ENCODE measurements at regions not wholly inside any gene's neighbourhood (a gene's known extent, or its start where the extent isn't known, plus 50 kb on each side); places are given as distances from the start of the nearest gene placed in this dataset.

DNA sequence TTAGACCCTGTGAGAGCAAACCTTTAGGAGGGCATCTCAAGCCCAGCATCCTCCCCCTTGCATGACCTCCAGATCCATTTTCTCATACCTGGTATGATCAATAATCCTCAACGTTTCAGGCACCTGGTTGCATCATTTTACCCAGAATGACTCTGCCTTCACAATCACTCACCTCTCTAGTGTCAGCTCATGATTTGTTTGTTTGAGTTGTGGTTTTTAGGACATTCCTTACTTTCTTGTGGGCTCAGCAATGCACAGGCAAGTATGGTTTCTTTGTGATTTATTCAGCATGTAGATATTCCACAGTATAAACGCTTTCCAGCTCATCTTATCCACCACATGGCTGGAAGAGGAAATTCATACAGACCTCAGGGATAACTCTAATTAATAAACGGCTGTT, 93.6 kb upstream of the CPEB2 start:
- H3K4me1 ChIP-seq, result no peaks in the 10 kb centered on the region
- DNase-seq (no peak), ATAC-seq (no peak)
- in situ Hi-C loops (cut with MboI; ENCODE audit: low sequenced_read_pairs in 4 of 4) (no loop called here), intact Hi-C loops (cut with DNase I; ENCODE audit: low total_unique reads) (no loop called here)
- no peaks in the 10 kb centered on the region for H3K9me3 ChIP-seq
- H3K27ac ChIP-seq, result no peak overlapping the region
- no peak overlapping the region for H3K4me3 ChIP-seq
- no peak for TF ChIP-seq POLR2A (IDR thresholded peaks at IDR 0.05)
- no peak for TF ChIP-seq CTCF (IDR thresholded peaks at IDR 0.05 in 4 of 5, conservative IDR thresholded peaks at IDR 0.05 in 1 of 5)
- H3K27me3 ChIP-seq, result no peaks in the 10 kb centered on the region
- H3K36me3 ChIP-seq, result no peaks in the 10 kb centered on the region

DNA sequence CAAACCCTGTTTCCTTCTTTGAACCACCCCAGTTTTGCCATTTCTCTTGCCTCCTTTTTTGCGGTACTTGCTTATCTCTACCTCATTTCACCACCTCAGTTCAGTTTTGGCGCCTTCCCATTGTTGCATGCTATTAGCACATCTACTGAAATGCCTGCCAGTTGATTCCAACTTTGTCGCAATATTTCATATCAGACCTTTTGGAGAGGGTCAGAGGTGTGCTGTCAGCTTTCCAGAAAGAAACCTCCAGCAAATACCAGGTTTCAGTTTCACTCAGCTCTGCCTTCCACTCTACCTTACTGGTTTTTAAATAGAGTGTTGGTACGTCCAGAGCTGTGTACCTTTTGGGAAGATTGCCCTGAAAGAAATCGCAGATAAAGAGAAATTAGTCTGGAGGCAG, 91.9 kb upstream of the CPEB2 start:
- Histone ChIP-seq H3K4me1 (no peaks in the 10 kb centered on the region), H3K9me3 (no peaks in the 10 kb centered on the region), H3K4me3 (no peak overlapping the region), H3K36me3 (no peaks in the 10 kb centered on the region), H3K27ac (no peak overlapping the region), H3K27me3 (no peaks in the 10 kb centered on the region)
- no peak for ATAC-seq
- DNase-seq, result no peak
- TF ChIP-seq POLR2A (IDR thresholded peaks at IDR 0.05) (no peak), CTCF (IDR thresholded peaks at IDR 0.05 in 4 of 5, conservative IDR thresholded peaks at IDR 0.05 in 1 of 5) (no peak)
- in situ Hi-C loops (cut with MboI; ENCODE audit: low sequenced_read_pairs in 4 of 4), result no loop called here
- intact Hi-C loops (cut with DNase I; ENCODE audit: low total_unique reads), result no loop called here

- Histone ChIP-seq H3K9me3 (no peaks in the 10 kb centered on the region), H3K27me3 (no peaks in the 10 kb centered on the region), H3K4me1 (no peaks in the 10 kb centered on the region), H3K27ac (no peak overlapping the region), H3K36me3 (no peaks in the 10 kb centered on the region), H3K4me3 (no peak overlapping the region)
- intact Hi-C loops (cut with DNase I; ENCODE audit: low total_unique reads), result no loop called here
- in situ Hi-C loops (cut with MboI; ENCODE audit: low sequenced_read_pairs in 4 of 4), result no loop called here
- ATAC-seq, result no peak
- no peak for DNase-seq
- TF ChIP-seq CTCF (IDR thresholded peaks at IDR 0.05 in 4 of 5, conservative IDR thresholded peaks at IDR 0.05 in 1 of 5) (no peak), POLR2A (IDR thresholded peaks at IDR 0.05) (no peak)
Measured at GRCh38 chr4:14912426-14912825, 89.9 kb upstream of the CPEB2 start.

- Histone ChIP-seq H3K4me3 (no peak overlapping the region), H3K36me3 (no peaks in the 10 kb centered on the region), H3K4me1 (no peaks in the 10 kb centered on the region), H3K27ac (no peak overlapping the region), H3K9me3 (no peaks in the 10 kb centered on the region), H3K27me3 (no peaks in the 10 kb centered on the region)
- TF ChIP-seq CTCF (IDR thresholded peaks at IDR 0.05 in 4 of 5, conservative IDR thresholded peaks at IDR 0.05 in 1 of 5), result no peak
- TF ChIP-seq POLR2A (IDR thresholded peaks at IDR 0.05), result no peak
- in situ Hi-C loops (cut with MboI; ENCODE audit: low sequenced_read_pairs in 4 of 4) (no loop called here), intact Hi-C loops (cut with DNase I; ENCODE audit: low total_unique reads) (no loop called here)
- DNase-seq (no peak), ATAC-seq (no peak)
Measured at GRCh38 chr4:14915018-14915417, 87.3 kb upstream of the CPEB2 start.

- no peak overlapping the region for H3K4me3 ChIP-seq
- no peak for TF ChIP-seq CTCF (IDR thresholded peaks at IDR 0.05 in 4 of 5, conservative IDR thresholded peaks at IDR 0.05 in 1 of 5)
- no peak for TF ChIP-seq POLR2A (IDR thresholded peaks at IDR 0.05)
- ATAC-seq (peak; percentile 41 to 45), DNase-seq (no peak)
- intact Hi-C loops (cut with DNase I; ENCODE audit: low total_unique reads), result no loop called here
- no peaks in the 10 kb centered on the region for H3K27me3 ChIP-seq
- H3K9me3 ChIP-seq, result no peaks in the 10 kb centered on the region
- no peaks in the 10 kb centered on the region for H3K36me3 ChIP-seq
- no peak overlapping the region for H3K27ac ChIP-seq
- in situ Hi-C loops (cut with MboI; ENCODE audit: low sequenced_read_pairs in 4 of 4), result no loop called here
- no peaks in the 10 kb centered on the region for H3K4me1 ChIP-seq
Measured at GRCh38 chr4:14916554-14917297, 85.6 kb upstream of the CPEB2 start.

Data from gastrocnemius medialis (tissue), 4 donors.